ENCODE measurements at regions not wholly inside any gene's neighbourhood (a gene's known extent, or its start where the extent isn't known, plus 50 kb on each side); places are given as distances from the start of the nearest gene placed in this dataset.
A peak's percentile ranks its signal among the peaks of the same experiment; 100 is the strongest.

- CTCF ChIA-PET, result interaction anchor here (0.7 kb wide), 2 partner anchors 12 to 170 kb away, joined by 3 read pairs; no protein-coding TSS in a partner anchor
- TF ChIP-seq ELF4 (IDR thresholded peaks at IDR 0.05) (no peak), PKNOX1 (IDR thresholded peaks at IDR 0.05) (no peak), BHLHE40 (IDR thresholded peaks at IDR 0.05; ENCODE audit: borderline replicate concordance) (no peak), NFRKB (IDR thresholded peaks at IDR 0.05) (no peak), FOXK2 (IDR thresholded peaks at IDR 0.05) (no peak), FOXA1 (IDR thresholded peaks at IDR 0.05) (no peak), SUZ12 (IDR thresholded peaks at IDR 0.05) (no peak), CTBP1 (IDR thresholded peaks at IDR 0.05; ENCODE audit: borderline replicate concordance) (no peak), SP1 (IDR thresholded peaks at IDR 0.05) (no peak), TARDBP (IDR thresholded peaks at IDR 0.05) (no peak), ZNF384 (IDR thresholded peaks at IDR 0.05) (no peak), LEF1 (IDR thresholded peaks at IDR 0.05; ENCODE audit: borderline replicate concordance) (no peak), HDGF (IDR thresholded peaks at IDR 0.05; ENCODE audit: borderline replicate concordance) (no peak), ARNT (IDR thresholded peaks at IDR 0.05) (no peak)
- peak; percentile 12 for DNase-seq (ENCODE audit: extremely low spot score)
- POLR2A ChIA-PET, result no interaction called here
Measured at GRCh38 chr11:29328961-29329441, 687.8 kb downstream of the KCNA4 start.

- DNase-seq (ENCODE audit: extremely low spot score), result no peak
- ChIA-PET POLR2A (no interaction called here), CTCF (no interaction called here)
- TF ChIP-seq NFRKB (IDR thresholded peaks at IDR 0.05), result no peak
- no peak for TF ChIP-seq L3MBTL2 (conservative IDR thresholded peaks at IDR 0.05)
- no peak for TF ChIP-seq HDGF (IDR thresholded peaks at IDR 0.05; ENCODE audit: borderline replicate concordance)
- no peak for TF ChIP-seq ELF4 (IDR thresholded peaks at IDR 0.05)
- no peak for TF ChIP-seq PKNOX1 (IDR thresholded peaks at IDR 0.05)
- no peak for TF ChIP-seq LEF1 (IDR thresholded peaks at IDR 0.05; ENCODE audit: borderline replicate concordance)
- TF ChIP-seq SUZ12 (IDR thresholded peaks at IDR 0.05), result no peak
- TF ChIP-seq ARNT (IDR thresholded peaks at IDR 0.05), result no peak
- TF ChIP-seq CTBP1 (IDR thresholded peaks at IDR 0.05; ENCODE audit: borderline replicate concordance), result no peak
- TF ChIP-seq FOXA1 (IDR thresholded peaks at IDR 0.05), result no peak
- TF ChIP-seq TARDBP (IDR thresholded peaks at IDR 0.05), result no peak
- no peak for TF ChIP-seq FOXM1 (IDR thresholded peaks at IDR 0.05; ENCODE audit: borderline replicate concordance)
- no peak for TF ChIP-seq SP1 (IDR thresholded peaks at IDR 0.05)
- no peak for TF ChIP-seq ZNF384 (IDR thresholded peaks at IDR 0.05)
- no peak for TF ChIP-seq FOXK2 (IDR thresholded peaks at IDR 0.05)
- TF ChIP-seq BHLHE40 (IDR thresholded peaks at IDR 0.05; ENCODE audit: borderline replicate concordance), result no peak
Measured at GRCh38 chr11:29327891-29328290, 688.9 kb downstream of the KCNA4 start.

- ChIA-PET POLR2A (no interaction called here), CTCF (no interaction called here)
- no peak for TF ChIP-seq ZNF384 (IDR thresholded peaks at IDR 0.05)
- TF ChIP-seq SP1 (IDR thresholded peaks at IDR 0.05), result no peak
- TF ChIP-seq LEF1 (IDR thresholded peaks at IDR 0.05; ENCODE audit: borderline replicate concordance), result no peak
- no peak for TF ChIP-seq PKNOX1 (IDR thresholded peaks at IDR 0.05)
- no peak for TF ChIP-seq NFRKB (IDR thresholded peaks at IDR 0.05)
- no peak for TF ChIP-seq FOXM1 (IDR thresholded peaks at IDR 0.05; ENCODE audit: borderline replicate concordance)
- no peak for TF ChIP-seq TARDBP (IDR thresholded peaks at IDR 0.05)
- DNase-seq (ENCODE audit: extremely low spot score), result no peak
Measured at GRCh38 chr11:29326757-29327156, 690.1 kb downstream of the KCNA4 start.

GRCh38 chr11:29324328-29324727 lies 692.5 kb downstream of the KCNA4 start:
- no peak for TF ChIP-seq LEF1 (IDR thresholded peaks at IDR 0.05; ENCODE audit: borderline replicate concordance)
- TF ChIP-seq HDGF (IDR thresholded peaks at IDR 0.05; ENCODE audit: borderline replicate concordance), result no peak
- TF ChIP-seq ZNF384 (IDR thresholded peaks at IDR 0.05), result no peak
- TF ChIP-seq ELF4 (IDR thresholded peaks at IDR 0.05), result no peak
- TF ChIP-seq SUZ12 (IDR thresholded peaks at IDR 0.05), result no peak
- TF ChIP-seq FOXM1 (IDR thresholded peaks at IDR 0.05; ENCODE audit: borderline replicate concordance), result no peak
- no peak for TF ChIP-seq FOXK2 (IDR thresholded peaks at IDR 0.05)
- TF ChIP-seq BHLHE40 (IDR thresholded peaks at IDR 0.05; ENCODE audit: borderline replicate concordance), result no peak
- no peak for TF ChIP-seq TARDBP (IDR thresholded peaks at IDR 0.05)
- no peak for TF ChIP-seq CTBP1 (IDR thresholded peaks at IDR 0.05; ENCODE audit: borderline replicate concordance)
- no peak for TF ChIP-seq NFRKB (IDR thresholded peaks at IDR 0.05)
- no peak for TF ChIP-seq PKNOX1 (IDR thresholded peaks at IDR 0.05)
- TF ChIP-seq L3MBTL2 (conservative IDR thresholded peaks at IDR 0.05), result no peak
- no peak for TF ChIP-seq FOXA1 (IDR thresholded peaks at IDR 0.05)
- no peak for TF ChIP-seq SP1 (IDR thresholded peaks at IDR 0.05)
- no peak for TF ChIP-seq ARNT (IDR thresholded peaks at IDR 0.05)
- CTCF ChIA-PET, result no interaction called here
- POLR2A ChIA-PET, result no interaction called here
- DNase-seq (ENCODE audit: extremely low spot score), result no peak

GRCh38 chr11:29321293-29322132 lies 695.3 kb downstream of the KCNA4 start:
- POLR2A ChIA-PET, result no interaction called here
- no peak for DNase-seq (ENCODE audit: extremely low spot score)
- TF ChIP-seq BHLHE40 (IDR thresholded peaks at IDR 0.05; ENCODE audit: borderline replicate concordance) (no peak), L3MBTL2 (conservative IDR thresholded peaks at IDR 0.05) (no peak), SUZ12 (IDR thresholded peaks at IDR 0.05) (no peak), CTBP1 (IDR thresholded peaks at IDR 0.05; ENCODE audit: borderline replicate concordance) (no peak), PKNOX1 (IDR thresholded peaks at IDR 0.05) (no peak), ZNF384 (IDR thresholded peaks at IDR 0.05) (no peak), FOXK2 (IDR thresholded peaks at IDR 0.05) (no peak)
- CTCF ChIA-PET, result no interaction called here
